CMK (cell line): ENCODE measurements at regions not wholly inside any gene's neighbourhood (a gene's known extent, or its start where the extent isn't known, plus 50 kb on each side); places are given as distances from the start of the nearest gene placed in this dataset.
"Not testable (repeated sequence)": the region's sequence is repeated elsewhere in the genome, so short reads cannot be mapped to it uniquely, and the experiment has no call there.

ENCODE experiments used
- DNase-seq: peaks from one replicate; pipeline ENCODE4 v3.0.0-alpha.2; 2010; ENCODE audit warnings: low read depth

- no peak for DNase-seq
Measured at GRCh38 chr18:71233177-71233576, 944.3 kb downstream of the SOCS6 start.

- no peak for DNase-seq
Measured at GRCh38 chr18:71223486-71223885, 934.6 kb downstream of the SOCS6 start.

- DNase-seq, result no peak
Measured at GRCh38 chr18:71221405-71221804, 932.6 kb downstream of the SOCS6 start.

- not testable (repeated sequence) for DNase-seq
Measured at GRCh38 chr18:71212739-71213138, 923.9 kb downstream of the SOCS6 start.

- no peak for DNase-seq
Measured at GRCh38 chr18:71212222-71212621, 923.4 kb downstream of the SOCS6 start.

GRCh38 chr18:71209944-71210343 is 921.1 kb downstream of the SOCS6 start:
- no peak for DNase-seq

- no peak for DNase-seq
Measured at GRCh38 chr18:71194438-71194837, 905.6 kb downstream of the SOCS6 start.

GRCh38 chr18:71189581-71189980 is 900.7 kb downstream of the SOCS6 start:
- DNase-seq, result no peak

- DNase-seq, result no peak
Measured at GRCh38 chr18:71168557-71169145, 879.8 kb downstream of the SOCS6 start.

- DNase-seq, result no peak
Measured at GRCh38 chr18:71136487-71136886, 847.6 kb downstream of the SOCS6 start.

- DNase-seq, result no peak
Measured at GRCh38 chr18:71134122-71134521, 845.3 kb downstream of the SOCS6 start.

GRCh38 chr18:71131918-71132317 is 843.1 kb downstream of the SOCS6 start:
- no peak for DNase-seq

- DNase-seq, result no peak
Measured at GRCh38 chr18:71130351-71130750, 841.5 kb downstream of the SOCS6 start.

- DNase-seq, result no peak
Measured at GRCh38 chr18:71125581-71125980, 836.7 kb downstream of the SOCS6 start.

- DNase-seq, result no peak
Measured at GRCh38 chr18:71116535-71116934, 827.7 kb downstream of the SOCS6 start.

GRCh38 chr18:71115261-71115660 is 826.4 kb downstream of the SOCS6 start:
- DNase-seq, result no peak

- no peak for DNase-seq
Measured at GRCh38 chr18:71114550-71115210, 825.8 kb downstream of the SOCS6 start.

- DNase-seq, result no peak
Measured at GRCh38 chr18:71107244-71107643, 818.4 kb downstream of the SOCS6 start.

GRCh38 chr18:71106701-71107100 is 817.9 kb downstream of the SOCS6 start:
- no peak for DNase-seq

GRCh38 chr18:71105994-71106546 is 817.2 kb downstream of the SOCS6 start:
- DNase-seq, result no peak

- DNase-seq, result no peak
Measured at GRCh38 chr18:71105078-71105819, 816.4 kb downstream of the SOCS6 start.

- no peak for DNase-seq
Measured at GRCh38 chr18:71079606-71080005, 790.8 kb downstream of the SOCS6 start.

GRCh38 chr18:71077451-71077850 is 788.6 kb downstream of the SOCS6 start:
- no peak for DNase-seq
